ENCODE measurements at regions not wholly inside any gene's neighbourhood (a gene's known extent, or its start where the extent isn't known, plus 50 kb on each side); places are given as distances from the start of the nearest gene placed in this dataset.

DNA sequence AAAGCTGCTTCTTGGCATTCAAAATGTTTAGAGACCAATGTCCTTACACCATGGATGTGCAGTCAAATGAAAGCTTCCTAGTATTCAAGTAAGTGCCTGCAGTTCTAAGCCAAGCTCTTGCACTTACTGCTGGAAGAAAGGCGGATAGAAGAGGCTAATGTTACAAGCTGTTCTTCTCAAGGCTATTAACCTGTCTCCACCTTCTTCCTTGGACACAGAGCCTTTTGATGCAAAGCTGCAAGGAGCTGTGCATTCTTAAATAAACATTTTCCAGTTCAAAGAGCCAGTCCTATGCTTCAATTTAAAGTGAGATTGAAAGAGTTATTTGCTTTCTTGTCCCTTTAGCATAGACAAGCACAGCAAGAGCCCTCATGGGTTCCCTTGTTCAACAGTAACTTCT, 167.9 kb upstream of the RUNX1 start:
- no peak overlapping the region for H3K4me3 ChIP-seq (ENCODE audit: low read depth, low read length)
- DNase-seq (ENCODE audit: low read depth), result no peak
- TF ChIP-seq MYC (IDR thresholded peaks at IDR 0.05; ENCODE audit: low read depth, low read length), result no peak
- TF ChIP-seq, protein P1, sequence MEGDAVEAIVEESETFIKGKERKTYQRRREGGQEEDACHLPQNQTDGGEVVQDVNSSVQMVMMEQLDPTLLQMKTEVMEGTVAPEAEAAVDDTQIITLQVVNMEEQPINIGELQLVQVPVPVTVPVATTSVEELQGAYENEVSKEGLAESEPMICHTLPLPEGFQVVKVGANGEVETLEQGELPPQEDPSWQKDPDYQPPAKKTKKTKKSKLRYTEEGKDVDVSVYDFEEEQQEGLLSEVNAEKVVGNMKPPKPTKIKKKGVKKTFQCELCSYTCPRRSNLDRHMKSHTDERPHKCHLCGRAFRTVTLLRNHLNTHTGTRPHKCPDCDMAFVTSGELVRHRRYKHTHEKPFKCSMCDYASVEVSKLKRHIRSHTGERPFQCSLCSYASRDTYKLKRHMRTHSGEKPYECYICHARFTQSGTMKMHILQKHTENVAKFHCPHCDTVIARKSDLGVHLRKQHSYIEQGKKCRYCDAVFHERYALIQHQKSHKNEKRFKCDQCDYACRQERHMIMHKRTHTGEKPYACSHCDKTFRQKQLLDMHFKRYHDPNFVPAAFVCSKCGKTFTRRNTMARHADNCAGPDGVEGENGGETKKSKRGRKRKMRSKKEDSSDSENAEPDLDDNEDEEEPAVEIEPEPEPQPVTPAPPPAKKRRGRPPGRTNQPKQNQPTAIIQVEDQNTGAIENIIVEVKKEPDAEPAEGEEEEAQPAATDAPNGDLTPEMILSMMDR (IDR thresholded peaks at IDR 0.05; ENCODE audit: low read depth, low read length), result no peak
- TF ChIP-seq, protein P2, sequence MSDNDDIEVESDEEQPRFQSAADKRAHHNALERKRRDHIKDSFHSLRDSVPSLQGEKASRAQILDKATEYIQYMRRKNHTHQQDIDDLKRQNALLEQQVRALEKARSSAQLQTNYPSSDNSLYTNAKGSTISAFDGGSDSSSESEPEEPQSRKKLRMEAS (IDR thresholded peaks at IDR 0.05; ENCODE audit: low read depth, low read length), result no peak
- no peak for TF ChIP-seq POLR2A (IDR thresholded peaks at IDR 0.05; ENCODE audit: extremely low read depth, insufficient read length)

DNA sequence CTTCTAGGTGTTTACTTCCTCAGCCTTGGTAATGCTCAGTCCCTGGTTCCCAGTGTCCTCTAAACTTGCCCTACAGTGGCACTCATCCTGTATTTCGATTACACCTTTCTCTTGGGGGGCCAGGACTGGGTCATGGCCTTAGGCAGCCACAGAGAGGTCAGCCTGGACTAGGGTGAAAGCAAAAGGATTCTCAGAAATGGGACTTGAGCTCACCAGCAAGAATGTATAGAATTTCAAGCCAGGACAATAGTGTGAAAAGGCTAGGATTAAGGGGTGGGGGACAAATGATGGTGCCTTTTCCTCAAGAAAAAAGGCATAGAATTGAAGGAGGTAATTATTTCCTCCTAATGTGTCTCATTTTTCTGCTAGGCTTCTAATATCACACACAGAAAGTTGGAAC, 166.8 kb upstream of the RUNX1 start:
- TF ChIP-seq POLR2A (IDR thresholded peaks at IDR 0.05; ENCODE audit: extremely low read depth, insufficient read length) (no peak), MYC (IDR thresholded peaks at IDR 0.05; ENCODE audit: low read depth, low read length) (no peak)
- TF ChIP-seq, protein P1 (IDR thresholded peaks at IDR 0.05; ENCODE audit: low read depth, low read length), result no peak
- TF ChIP-seq, protein P2 (IDR thresholded peaks at IDR 0.05; ENCODE audit: low read depth, low read length), result no peak
- no peak overlapping the region for H3K4me3 ChIP-seq (ENCODE audit: low read depth, low read length)
- no peak for DNase-seq (ENCODE audit: low read depth)

DNA sequence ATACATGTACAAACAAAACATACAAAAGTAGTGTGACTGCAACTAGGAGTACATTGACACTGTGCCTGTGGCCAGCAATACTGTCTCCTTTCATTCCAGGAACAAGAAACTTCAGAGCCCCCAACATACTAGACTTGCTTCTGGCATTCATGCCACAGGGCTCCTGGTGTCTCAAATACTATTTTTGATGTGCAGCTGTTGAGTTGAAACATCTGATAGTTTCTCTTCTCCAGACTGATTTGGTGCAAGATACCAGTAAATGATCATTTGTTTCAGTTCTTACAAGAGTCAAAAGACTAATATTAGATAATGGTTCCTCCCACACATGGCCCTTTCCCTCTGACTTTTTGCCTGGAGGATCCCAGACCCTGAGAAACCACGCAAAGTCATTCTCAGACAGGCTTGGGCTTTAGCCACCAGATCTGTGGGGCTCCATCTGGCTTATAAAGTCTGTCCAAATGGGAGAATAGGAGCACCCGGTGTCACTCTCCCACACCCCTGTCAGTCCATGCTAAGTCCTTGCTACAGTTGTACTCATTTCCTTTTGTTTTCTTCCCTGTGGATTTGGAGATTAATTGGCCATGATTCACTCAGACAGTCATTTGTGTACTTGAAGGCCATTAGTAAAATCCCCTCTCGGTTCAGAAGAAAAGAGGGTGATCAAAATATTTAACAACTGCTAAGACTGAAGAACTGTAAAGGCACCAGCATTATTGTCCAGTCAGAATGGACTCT, 163.5 kb upstream of the RUNX1 start:
- no peak for TF ChIP-seq MYC (IDR thresholded peaks at IDR 0.05; ENCODE audit: low read depth, low read length)
- TF ChIP-seq, protein P2 (IDR thresholded peaks at IDR 0.05; ENCODE audit: low read depth, low read length), result no peak
- no peak for TF ChIP-seq POLR2A (IDR thresholded peaks at IDR 0.05; ENCODE audit: extremely low read depth, insufficient read length)
- TF ChIP-seq, protein P1 (IDR thresholded peaks at IDR 0.05; ENCODE audit: low read depth, low read length), result no peak
- DNase-seq (ENCODE audit: low read depth), result no peak
- no peak overlapping the region for H3K4me3 ChIP-seq (ENCODE audit: low read depth, low read length)

DNA sequence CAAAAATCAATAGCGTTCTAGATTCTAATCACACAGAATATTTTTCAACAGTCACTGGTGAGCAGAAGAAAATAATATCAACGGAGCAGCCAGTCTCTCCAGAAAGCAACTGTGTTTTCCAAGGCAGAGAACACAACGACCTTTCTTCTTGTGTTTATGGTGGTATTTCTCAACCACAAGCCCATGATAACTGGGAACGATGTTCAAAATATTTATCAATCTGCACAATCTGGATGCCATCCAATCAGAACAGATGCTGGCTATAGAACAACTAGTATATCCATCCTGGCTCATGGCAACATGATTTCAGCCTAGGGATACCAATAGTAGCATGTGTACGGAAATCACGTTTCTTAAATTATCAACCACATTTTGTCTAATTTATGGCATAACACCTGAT, 162.7 kb upstream of the RUNX1 start:
- no peak for TF ChIP-seq MYC (IDR thresholded peaks at IDR 0.05; ENCODE audit: low read depth, low read length)
- TF ChIP-seq, protein P1 (IDR thresholded peaks at IDR 0.05; ENCODE audit: low read depth, low read length), result no peak
- TF ChIP-seq POLR2A (IDR thresholded peaks at IDR 0.05; ENCODE audit: extremely low read depth, insufficient read length), result no peak
- TF ChIP-seq, protein P2 (IDR thresholded peaks at IDR 0.05; ENCODE audit: low read depth, low read length), result no peak
- H3K4me3 ChIP-seq (ENCODE audit: low read depth, low read length), result no peak overlapping the region
- no peak for DNase-seq (ENCODE audit: low read depth)

DNA sequence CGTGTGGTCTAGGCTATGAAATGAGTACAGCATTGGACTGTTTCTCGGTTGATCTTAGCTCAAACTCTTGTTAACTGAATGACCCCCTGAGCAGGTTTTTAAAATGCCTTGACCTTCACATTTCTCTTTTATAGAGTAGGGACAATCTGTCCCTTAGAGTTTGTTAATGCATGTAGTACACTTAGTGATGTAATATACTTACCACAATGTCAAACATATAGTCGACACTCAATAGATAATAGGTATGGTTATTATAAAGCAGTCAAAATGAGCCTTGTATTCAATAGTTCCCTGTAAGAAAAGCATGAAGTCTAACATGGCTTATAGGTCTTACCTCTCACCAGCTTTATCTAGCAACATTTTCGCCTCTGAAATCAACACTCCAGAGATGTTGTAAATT, 161.0 kb upstream of the RUNX1 start:
- DNase-seq (ENCODE audit: low read depth), result no peak
- TF ChIP-seq POLR2A (IDR thresholded peaks at IDR 0.05; ENCODE audit: extremely low read depth, insufficient read length) (no peak), MYC (IDR thresholded peaks at IDR 0.05; ENCODE audit: low read depth, low read length) (no peak)
- TF ChIP-seq, protein P1 (IDR thresholded peaks at IDR 0.05; ENCODE audit: low read depth, low read length), result no peak
- TF ChIP-seq, protein P2 (IDR thresholded peaks at IDR 0.05; ENCODE audit: low read depth, low read length), result no peak
- H3K4me3 ChIP-seq (ENCODE audit: low read depth, low read length), result no peak overlapping the region
